ENCODE measurements at regions not wholly inside any gene's neighbourhood (a gene's known extent, or its start where the extent isn't known, plus 50 kb on each side); places are given as distances from the start of the nearest gene placed in this dataset.

DNA sequence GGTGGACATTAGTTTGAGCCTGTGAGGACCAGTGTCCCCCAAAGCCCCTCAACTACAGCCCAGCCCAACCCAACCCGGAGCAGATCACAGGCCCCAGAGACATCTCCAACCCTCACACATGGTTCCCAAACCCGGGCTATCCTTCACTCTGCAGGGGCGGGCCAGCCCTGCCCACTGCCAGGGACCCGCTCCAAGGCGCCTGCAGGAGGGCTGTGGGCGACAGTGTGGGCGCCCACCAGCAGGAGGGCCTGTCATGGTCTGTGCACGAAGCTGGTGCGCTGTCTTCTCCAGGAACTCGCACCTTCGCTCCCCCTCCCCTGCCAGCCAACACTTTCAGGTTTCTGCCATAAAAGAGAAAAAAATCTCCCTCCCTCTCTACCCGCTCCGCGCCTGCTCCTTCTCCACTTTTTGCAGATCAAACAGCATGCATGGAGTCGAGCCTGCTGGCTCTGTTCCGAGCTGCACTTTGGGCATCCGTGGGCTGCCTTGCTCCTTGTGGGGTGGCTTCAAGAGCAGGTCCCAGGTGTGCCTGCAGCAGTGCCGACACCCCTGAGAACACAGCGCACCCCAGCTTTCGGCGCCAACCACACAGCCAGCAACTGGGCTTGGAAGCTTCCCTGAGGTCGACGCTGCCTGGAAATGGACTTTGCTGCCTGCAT lies 133.7 kb upstream of the PPP1R26 start:
- no peak for TF ChIP-seq POLR2A (IDR thresholded peaks at IDR 0.05; ENCODE audit: low read depth, low read length)
- no peak for TF ChIP-seq PAX5 (IDR thresholded peaks at IDR 0.05; ENCODE audit: insufficient read depth, low read length, severe bottlenecking)
